Ovary (tissue), 7 donors: ENCODE measurements at regions not wholly inside any gene's neighbourhood (a gene's known extent, or its start where the extent isn't known, plus 50 kb on each side); places are given as distances from the start of the nearest gene placed in this dataset.

Experiments
- DNase-seq, 5 donors: peaks; one replicate each; pipeline ENCODE4 v3.0.0-alpha.2; 2019 to 2020
- H3K27ac ChIP-seq, 2 donors: fragments of 200-600 bp; one replicate each; pipeline versions ENCODE4 v1.5.1 to v1.8.0; 2019 to 2022
- H3K27me3 ChIP-seq: fragments of 200-600 bp; one replicate; pipeline ENCODE4 v1.8.0; 2022
- H3K36me3 ChIP-seq: fragments of 200-600 bp; sonication (generic); one replicate; pipeline ENCODE4 v1.5.1; 2019
- H3K4me1 ChIP-seq: one replicate; pipeline ENCODE4 v1.8.1; 2013; ENCODE audit warnings: mild to moderate bottlenecking, moderate library complexity; ENCODE audit not compliant: insufficient read depth
- H3K4me3 ChIP-seq: fragments of 200-600 bp; sonication (generic); one replicate; pipeline ENCODE4 v1.5.1; 2017
- H3K9me3 ChIP-seq, 2 donors: fragments of 200-600 bp in 1 of 2; sonication (generic) in 1 of 2; one replicate each; pipeline versions ENCODE4 v1.5.1 to v1.8.1; 2013 to 2019; ENCODE audit warnings: mild to moderate bottlenecking in 1 of 2, moderate library complexity in 1 of 2
- CTCF ChIP-seq, 3 donors: fragments of 450-650 bp in 2 of 3; fragments of 200-600 bp in 1 of 3; IDR thresholded peaks; one replicate each; pipeline versions ENCODE4 v1.5.1 to v1.8.0; 2016 to 2022; ENCODE audit warnings: antibody characterized with exemption in 3 of 3, mild to moderate bottlenecking in 1 of 3
- EP300 ChIP-seq: sonication (generic); formaldehyde crosslinking; IDR thresholded peaks from one replicate; pipeline ENCODE4 v1.6.1; 2017; ENCODE audit warnings: antibody characterized with exemption
- POLR2A ChIP-seq: fragments of 450-650 bp; IDR thresholded peaks from one replicate; pipeline ENCODE4 v1.6.1; 2017; ENCODE audit warnings: antibody characterized with exemption, mild to moderate bottlenecking, moderate library complexity
- WGBS, 3 donors: extraction: QIAGEN DNeasy Blood & Tissue Kit in 1 of 3; methylation state at CpG; one replicate each; pipeline versions ENCODE4 v1.1.5 to v1.1.7; 2013 to 2017; 5-methylcytosine and 5-hydroxymethylcytosine counted together
- intact Hi-C, 4 donors: fragments of 100-400 bp; cut with DNase I; formaldehyde crosslinking; loops; one replicate each; pipeline versions ENCODE4 v1.11.0 to v1.15.1; 2022 to 2023
- donor health status: DM: no; HTN: no; CAD: no; lungs with moderate emphysema.
- donor health status: DM: no; HTN: no; CAD: no.
- donor health status: Bipolar disorder and iron deficiency.
- donor health status: DM: no; HTN: no; CAD: no.
- donor health status: DM: yes; HTN: yes; CAD: no.

GRCh38 chr1:192949783-192950182 lies 109.4 kb downstream of the UCHL5 start:
- TF ChIP-seq POLR2A (no peak), EP300 (no peak), CTCF (IDR thresholded peaks at IDR 0.05) (no peak)
- intact Hi-C loops = no loop called here
- H3K27ac ChIP-seq = no peak overlapping the region
- WGBS, 3 donors = 77 to 81% (median 80%) methylated on average over 5 of the region's 5 CpGs
- no peak for DNase-seq
- no peaks in the 10 kb centered on the region for H3K9me3 ChIP-seq
- H3K36me3 ChIP-seq = no peaks in the 10 kb centered on the region
- H3K4me3 ChIP-seq = no peak overlapping the region
- H3K27me3 ChIP-seq = no peaks in the 10 kb centered on the region
- no peaks in the 10 kb centered on the region for H3K4me1 ChIP-seq

GRCh38 chr1:192950926-192951325 lies 108.2 kb downstream of the UCHL5 start:
- WGBS, 3 donors = 88 to 95% (median 92%) methylated on average over 3 of the region's 3 CpGs
- DNase-seq = no peak
- Histone ChIP-seq H3K27ac (no peak overlapping the region), H3K9me3 (no peaks in the 10 kb centered on the region), H3K36me3 (no peaks in the 10 kb centered on the region), H3K4me3 (no peak overlapping the region), H3K27me3 (no peaks in the 10 kb centered on the region), H3K4me1 (no peaks in the 10 kb centered on the region)
- intact Hi-C loops = no loop called here
- no peak for TF ChIP-seq EP300
- no peak for TF ChIP-seq POLR2A
- no peak for TF ChIP-seq CTCF (IDR thresholded peaks at IDR 0.05)

- Histone ChIP-seq H3K27me3 (no peaks in the 10 kb centered on the region), H3K27ac (no peak overlapping the region), H3K9me3 (no peaks in the 10 kb centered on the region), H3K4me1 (no peaks in the 10 kb centered on the region), H3K4me3 (no peak overlapping the region), H3K36me3 (no peaks in the 10 kb centered on the region)
- 74 to 84% (median 83%) methylated on average over 6 of the region's 6 CpGs for WGBS, 3 donors
- TF ChIP-seq CTCF (IDR thresholded peaks at IDR 0.05) (no peak), POLR2A (no peak), EP300 (no peak)
- intact Hi-C loops = no loop called here
- DNase-seq = no peak
Observed at GRCh38 chr1:192951691-192952460, 107.3 kb downstream of the UCHL5 start.

DNA sequence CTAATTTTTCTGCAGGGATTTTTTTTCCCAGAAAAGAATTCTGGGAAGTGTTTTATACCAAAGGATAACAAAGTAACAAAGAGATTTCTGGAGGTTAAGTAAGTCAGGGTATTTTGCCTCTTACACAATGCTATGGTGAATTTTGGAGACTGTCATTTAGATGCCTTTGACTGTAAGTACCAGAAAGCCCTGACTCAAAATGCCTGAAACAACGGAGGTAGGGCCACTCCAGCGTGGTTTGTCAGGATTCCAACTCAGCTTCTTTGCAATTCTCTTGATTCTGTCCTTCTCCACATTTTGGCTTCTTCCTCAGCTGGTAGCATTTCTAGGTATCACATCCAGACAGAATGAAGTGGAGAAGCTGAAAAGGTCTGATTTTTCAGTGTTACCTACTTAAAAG lies 106.5 kb downstream of the UCHL5 start:
- H3K9me3 ChIP-seq = no peaks in the 10 kb centered on the region
- H3K27ac ChIP-seq = no peak overlapping the region
- no peak overlapping the region for H3K4me3 ChIP-seq
- no peaks in the 10 kb centered on the region for H3K4me1 ChIP-seq
- no peak for TF ChIP-seq CTCF (IDR thresholded peaks at IDR 0.05)
- no peak for TF ChIP-seq POLR2A
- no peak for TF ChIP-seq EP300
- H3K36me3 ChIP-seq = no peaks in the 10 kb centered on the region
- intact Hi-C loops = no loop called here
- WGBS, 3 donors = 74 to 78% (median 75%) methylated on average over 2 of the region's 2 CpGs
- no peaks in the 10 kb centered on the region for H3K27me3 ChIP-seq
- no peak for DNase-seq
